PC-9 (cell line): ENCODE measurements at regions not wholly inside any gene's neighbourhood (a gene's known extent, or its start where the extent isn't known, plus 50 kb on each side); places are given as distances from the start of the nearest gene placed in this dataset.

Source experiments
- CTCF ChIP-seq: fragments of 200-600 bp; sonication (generic); conservative IDR thresholded peaks from 2 replicates; pipeline ENCODE4 v1.6.1; 2017; ENCODE audit warnings: mixed run types, antibody characterized with exemption, mild to moderate bottlenecking, moderate library complexity
- EZH2 ChIP-seq: fragments of 200-600 bp; sonication (generic); IDR thresholded peaks from 2 replicates; pipeline ENCODE4 v1.8.0; 2017; ENCODE audit warnings: antibody characterized with exemption, low read depth

- TF ChIP-seq CTCF: no peak
- TF ChIP-seq EZH2: no peak
Measured at GRCh38 chr1:116855773-116856201, 53.9 kb upstream of the PTGFRN start.
